Calu3 (cell line): ENCODE measurements at regions not wholly inside any gene's neighbourhood (a gene's known extent, or its start where the extent isn't known, plus 50 kb on each side); places are given as distances from the start of the nearest gene placed in this dataset.

Experiments used
- BruUV-seq: library from RNA; stranded (reverse); fragments of 400-500 nt; replicated peaks from 2 replicates; lab custom pipeline; 2021; lab: Mats Ljungman, UMichigan
- CTCF ChIA-PET: fragments of 300-600 bp; sonication (Branson Sonifier 250); formaldehyde crosslinking; loops from one replicate; lab custom pipeline; 2022; ENCODE audit warnings: antibody characterized with exemption; lab: Charles Lee
- DNase-seq: peaks from one replicate; pipeline ENCODE4 v3.0.0; 2022
- H3K27ac Mint-ChIP-seq: one replicate; pipeline ENCODE4 v1.8.0; 2022; ENCODE audit warnings: mixed read lengths; ENCODE audit not compliant: unreplicated experiment
- H3K27me3 Mint-ChIP-seq: one replicate; pipeline ENCODE4 v1.8.0; 2022; ENCODE audit warnings: mixed read lengths; ENCODE audit not compliant: unreplicated experiment
- H3K36me3 Mint-ChIP-seq: one replicate; pipeline ENCODE4 v1.8.0; 2022; ENCODE audit warnings: mild to moderate bottlenecking, moderate library complexity, mixed read lengths; ENCODE audit not compliant: insufficient read depth, unreplicated experiment
- H3K4me1 Mint-ChIP-seq: one replicate; pipeline ENCODE4 v1.8.0; 2022; ENCODE audit warnings: mild to moderate bottlenecking, low read depth, mixed read lengths; ENCODE audit not compliant: unreplicated experiment
- H3K4me3 Mint-ChIP-seq: one replicate; pipeline ENCODE4 v1.8.0; 2022; ENCODE audit warnings: mild to moderate bottlenecking, low read depth, moderate library complexity, mixed read lengths; ENCODE audit not compliant: unreplicated experiment
- H3K9me3 Mint-ChIP-seq: one replicate; pipeline ENCODE4 v1.8.0; 2022; ENCODE audit warnings: low read depth, mixed read lengths; ENCODE audit not compliant: unreplicated experiment
- intact Hi-C: fragments of 100-400 bp; cut with micrococcal nuclease; formaldehyde crosslinking; loops from one replicate; pipeline ENCODE4 v1.10.0; 2022; ENCODE audit not compliant: unreplicated experiment
- TF ChIP-seq, protein P1 (sequence below): fragments of 200-600 bp; IDR thresholded peaks from one replicate; pipeline ENCODE4 v1.8.0; 2022; ENCODE audit warnings: antibody characterized with exemption; ENCODE audit not compliant: unreplicated experiment

DNA sequence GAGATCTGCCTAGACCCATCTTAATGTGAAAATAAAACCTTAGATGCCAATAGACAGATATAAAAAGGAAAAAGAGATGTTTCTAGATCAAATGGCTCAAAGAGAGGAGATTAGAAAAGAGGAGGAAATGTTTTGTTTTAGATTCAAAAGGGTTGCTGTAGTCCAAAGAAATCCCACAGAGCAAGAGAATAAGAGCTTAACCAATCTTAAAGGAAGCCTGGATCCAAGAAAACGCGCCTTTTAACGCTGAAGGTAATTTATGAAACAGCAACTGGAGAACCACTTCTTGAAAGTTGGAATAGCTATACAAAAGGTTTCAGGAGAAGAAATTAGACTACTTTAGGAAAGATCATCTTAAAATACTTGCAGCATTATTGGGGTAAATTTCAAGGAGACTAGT is 298.8 kb downstream of the BRINP2 start:
- no peak overlapping the region for H3K4me3 Mint-ChIP-seq
- DNase-seq = no peak
- peaks cover 14% of the 10 kb centered on the region for H3K27me3 Mint-ChIP-seq
- CTCF ChIA-PET = interaction anchor here (0.7 kb wide), 2 partner anchors 19 to 1028 kb away, joined by 3 read pairs; no protein-coding TSS in a partner anchor
- H3K4me1 Mint-ChIP-seq = no peaks in the 10 kb centered on the region
- BruUV-seq = no TSS peak
- no peak overlapping the region for H3K27ac Mint-ChIP-seq
- no peaks in the 10 kb centered on the region for H3K9me3 Mint-ChIP-seq
- no peaks in the 10 kb centered on the region for H3K36me3 Mint-ChIP-seq
- intact Hi-C loops = no loop called here
- TF ChIP-seq, protein P1, sequence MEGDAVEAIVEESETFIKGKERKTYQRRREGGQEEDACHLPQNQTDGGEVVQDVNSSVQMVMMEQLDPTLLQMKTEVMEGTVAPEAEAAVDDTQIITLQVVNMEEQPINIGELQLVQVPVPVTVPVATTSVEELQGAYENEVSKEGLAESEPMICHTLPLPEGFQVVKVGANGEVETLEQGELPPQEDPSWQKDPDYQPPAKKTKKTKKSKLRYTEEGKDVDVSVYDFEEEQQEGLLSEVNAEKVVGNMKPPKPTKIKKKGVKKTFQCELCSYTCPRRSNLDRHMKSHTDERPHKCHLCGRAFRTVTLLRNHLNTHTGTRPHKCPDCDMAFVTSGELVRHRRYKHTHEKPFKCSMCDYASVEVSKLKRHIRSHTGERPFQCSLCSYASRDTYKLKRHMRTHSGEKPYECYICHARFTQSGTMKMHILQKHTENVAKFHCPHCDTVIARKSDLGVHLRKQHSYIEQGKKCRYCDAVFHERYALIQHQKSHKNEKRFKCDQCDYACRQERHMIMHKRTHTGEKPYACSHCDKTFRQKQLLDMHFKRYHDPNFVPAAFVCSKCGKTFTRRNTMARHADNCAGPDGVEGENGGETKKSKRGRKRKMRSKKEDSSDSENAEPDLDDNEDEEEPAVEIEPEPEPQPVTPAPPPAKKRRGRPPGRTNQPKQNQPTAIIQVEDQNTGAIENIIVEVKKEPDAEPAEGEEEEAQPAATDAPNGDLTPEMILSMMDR = no peak

DNA sequence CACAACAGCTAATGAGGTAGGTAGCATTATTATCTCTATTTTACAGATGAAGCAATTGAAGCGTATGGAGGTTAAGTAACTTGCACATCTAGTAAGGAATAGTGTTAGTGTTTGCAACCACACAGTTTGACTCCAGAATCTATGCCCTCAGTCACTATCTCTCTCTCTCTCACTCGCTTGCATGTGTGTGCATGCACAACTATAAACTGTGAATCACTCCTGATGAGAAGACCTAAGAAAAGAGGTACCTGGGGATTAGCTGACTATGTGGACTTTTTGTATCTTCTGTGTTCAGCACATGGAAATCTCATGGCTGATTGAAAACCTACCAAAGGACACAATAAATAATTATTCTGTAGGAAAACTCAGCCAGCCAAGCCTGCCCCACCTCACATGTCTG is 295.5 kb downstream of the BRINP2 start:
- TF ChIP-seq, protein P1 = no peak
- BruUV-seq = no TSS peak
- no peaks in the 10 kb centered on the region for H3K36me3 Mint-ChIP-seq
- H3K27me3 Mint-ChIP-seq = peaks cover 45% of the 10 kb centered on the region
- no peak for DNase-seq
- H3K27ac Mint-ChIP-seq = no peak overlapping the region
- no peaks in the 10 kb centered on the region for H3K4me1 Mint-ChIP-seq
- intact Hi-C loops = no loop called here
- CTCF ChIA-PET = no interaction called here
- peaks cover 2% of the 10 kb centered on the region for H3K9me3 Mint-ChIP-seq
- H3K4me3 Mint-ChIP-seq = no peak overlapping the region

DNA sequence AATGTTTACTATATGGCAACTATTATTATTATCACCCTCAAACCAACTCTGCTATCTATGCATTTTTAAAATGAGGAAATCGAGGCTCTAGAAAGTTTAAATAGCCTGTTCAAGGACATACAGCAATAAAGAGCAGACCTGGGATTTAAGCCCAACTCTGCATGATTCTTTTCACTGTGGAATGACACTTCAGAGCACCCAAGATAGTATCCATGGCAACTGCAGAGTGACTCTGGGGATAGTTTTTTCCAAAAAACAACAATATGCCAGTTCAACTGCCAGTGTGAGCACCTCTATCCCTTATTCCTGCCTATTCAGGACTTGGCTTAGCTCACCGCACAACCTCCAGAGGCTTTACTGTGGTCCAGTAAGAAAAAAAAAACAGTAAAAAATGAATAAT is 293.9 kb downstream of the BRINP2 start:
- intact Hi-C loops = no loop called here
- no peak for DNase-seq
- CTCF ChIA-PET = no interaction called here
- no peak overlapping the region for H3K27ac Mint-ChIP-seq
- H3K36me3 Mint-ChIP-seq = no peaks in the 10 kb centered on the region
- H3K4me3 Mint-ChIP-seq = no peak overlapping the region
- H3K4me1 Mint-ChIP-seq = no peaks in the 10 kb centered on the region
- TF ChIP-seq, protein P1 = no peak
- BruUV-seq = no TSS peak
- peaks cover 48% of the 10 kb centered on the region for H3K27me3 Mint-ChIP-seq
- H3K9me3 Mint-ChIP-seq = peaks cover 2% of the 10 kb centered on the region

DNA sequence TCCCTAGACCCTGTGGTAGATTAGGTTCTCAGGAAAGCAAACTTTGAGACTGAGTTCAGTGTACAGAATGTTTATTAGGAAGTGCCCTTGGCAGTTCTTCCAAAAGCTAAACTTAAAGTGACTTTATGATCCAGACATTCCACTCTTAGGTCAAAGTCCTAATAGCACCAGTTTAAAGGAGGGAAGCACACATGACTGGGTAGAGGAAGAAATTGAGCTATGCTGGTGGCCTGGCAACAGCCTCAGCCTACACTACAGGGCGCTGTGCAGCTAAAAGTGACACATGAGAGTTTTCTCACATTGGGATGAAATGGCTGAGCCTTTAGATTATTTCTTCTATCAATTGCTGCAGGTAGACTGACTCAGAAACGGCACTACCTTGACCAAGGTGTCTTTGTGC is 280.4 kb downstream of the BRINP2 start:
- H3K27me3 Mint-ChIP-seq = peaks cover 17% of the 10 kb centered on the region
- TF ChIP-seq, protein P1 = no peak
- no peak for DNase-seq
- intact Hi-C loops = no loop called here
- H3K4me1 Mint-ChIP-seq = no peaks in the 10 kb centered on the region
- no peak overlapping the region for H3K27ac Mint-ChIP-seq
- no peaks in the 10 kb centered on the region for H3K36me3 Mint-ChIP-seq
- no peak overlapping the region for H3K4me3 Mint-ChIP-seq
- H3K9me3 Mint-ChIP-seq = peaks cover 2% of the 10 kb centered on the region
- CTCF ChIA-PET = interaction anchor here (0.5 kb wide), 1 partner anchor 18 kb away, joined by 3 read pairs; no protein-coding TSS in a partner anchor
- no TSS peak for BruUV-seq
